IMR-90 (cell line): ENCODE measurements at regions not wholly inside any gene's neighbourhood (a gene's known extent, or its start where the extent isn't known, plus 50 kb on each side); places are given as distances from the start of the nearest gene placed in this dataset.

Source experiments
- ATAC-seq: fragments of 200-7000 bp; cut with Tn5 transposase; 2 replicates; pipeline ENCODE4 v1.9.1; 2020; ENCODE audit warnings: low read depth, mild to moderate bottlenecking, moderate library complexity
- BruUV-seq: library from RNA; stranded (reverse); fragments of 400-500 nt; replicated peaks from 2 replicates; lab custom pipeline; 2021; lab: Mats Ljungman, UMichigan
- CTCF ChIA-PET: fragments of 300-600 bp; formaldehyde crosslinking; extraction: SDS; loops from one replicate; lab custom pipeline; 2021; ENCODE audit warnings: antibody characterized with exemption; lab: Yijun Ruan, JAX
- POLR2A ChIA-PET: fragments of 300-600 bp; sonication (Branson Sonifier 250); formaldehyde crosslinking; loops from one replicate; lab custom pipeline; 2022; ENCODE audit warnings: antibody characterized with exemption; ENCODE audit not compliant: unreplicated experiment; lab: Charles Lee
- DNase-seq: peaks from one replicate; pipeline ENCODE4 v3.0.0; 2013
- H2AFZ ChIP-seq: replicated peaks from 2 replicates; pipeline ENCODE3; 2013; ENCODE audit warnings: low read length, mild to moderate bottlenecking; ENCODE audit not compliant: poor library complexity
- H2AK5ac ChIP-seq: 2 replicates; pipeline ENCODE4 v1.6.1; 2013; ENCODE audit warnings: low read depth, low read length, inconsistent platforms
- H2AK9ac ChIP-seq: replicated peaks from 2 replicates; pipeline ENCODE3; 2013; ENCODE audit warnings: mild to moderate bottlenecking, low read depth, low read length, moderate library complexity; ENCODE audit not compliant: poor library complexity
- H2BK120ac ChIP-seq: 2 replicates; pipeline ENCODE4 v1.6.1; 2013; ENCODE audit warnings: low read depth, low read length, inconsistent platforms
- H2BK15ac ChIP-seq: 3 replicates; pipeline ENCODE4 v1.6.1; 2013; ENCODE audit warnings: low read depth, low read length, inconsistent platforms
- H2BK20ac ChIP-seq: 2 replicates; pipeline ENCODE4 v1.6.1; 2013; ENCODE audit warnings: low read depth, mild to moderate bottlenecking, inconsistent platforms, low read length, moderate library complexity
- H2BK5ac ChIP-seq: 2 replicates; pipeline ENCODE4 v1.6.1; 2013; ENCODE audit warnings: mild to moderate bottlenecking, low read depth, low read length, inconsistent platforms; ENCODE audit not compliant: poor library complexity, severe bottlenecking
- H3K14ac ChIP-seq: replicated peaks from 2 replicates; pipeline ENCODE4 v1.6.1; 2013; ENCODE audit warnings: low read depth, low read length, inconsistent platforms
- H3K18ac ChIP-seq: 2 replicates; pipeline ENCODE4 v1.6.1; 2013; ENCODE audit warnings: low read depth, low read length, control low read depth
- H3K23ac ChIP-seq: 2 replicates; pipeline ENCODE4 v1.6.1; 2013; ENCODE audit warnings: low read depth, low read length, inconsistent platforms
- H3K27ac ChIP-seq: 2 replicates; pipeline ENCODE4 v1.5.1; 2013; ENCODE audit warnings: mild to moderate bottlenecking, control low read depth, low read length; ENCODE audit not compliant: insufficient read depth
- H3K27me3 ChIP-seq: 2 replicates; pipeline ENCODE4 v1.6.1; 2013; ENCODE audit warnings: low read length; ENCODE audit not compliant: control insufficient read depth, insufficient read depth
- H3K36me3 ChIP-seq: 2 replicates; pipeline ENCODE4 v1.6.1; 2013; ENCODE audit warnings: low read length, mixed read lengths; ENCODE audit not compliant: control insufficient read depth, insufficient read depth
- H3K4ac ChIP-seq: 2 replicates; pipeline ENCODE4 v1.6.1; 2013; ENCODE audit warnings: low read depth, low read length, inconsistent platforms
- H3K4me1 ChIP-seq: 2 replicates; pipeline ENCODE4 v1.6.1; 2013; ENCODE audit warnings: low read length, mixed read lengths; ENCODE audit not compliant: control insufficient read depth, insufficient read depth
- H3K4me2 ChIP-seq: 2 replicates; pipeline ENCODE4 v1.6.1; 2013; ENCODE audit warnings: low read depth, mild to moderate bottlenecking, control low read depth, low read length, moderate library complexity
- H3K4me3 ChIP-seq: 2 replicates; pipeline ENCODE4 v1.5.1; 2013; ENCODE audit warnings: low read depth, mild to moderate bottlenecking, control low read depth, low read length, moderate library complexity; ENCODE audit not compliant: insufficient read depth
- H3K56ac ChIP-seq: 2 replicates; pipeline ENCODE4 v1.6.1; 2013; ENCODE audit warnings: low read length, inconsistent platforms; ENCODE audit not compliant: insufficient read depth; ENCODE audit errors: extremely low read depth
- H3K79me1 ChIP-seq, 2 experiments: 2 replicates each; pipeline ENCODE4 v1.6.1; 2013; ENCODE audit warnings: low read length in 2 of 2, inconsistent platforms in 1 of 2, low read depth in 1 of 2
- H3K9ac ChIP-seq: 2 replicates; pipeline ENCODE4 v1.6.1; 2013; ENCODE audit warnings: low read depth, low read length, control low read depth
- H3K9me1 ChIP-seq: 2 replicates; pipeline ENCODE4 v1.6.1; 2013; ENCODE audit warnings: low read length, inconsistent platforms; ENCODE audit not compliant: insufficient read depth
- H3K9me3 ChIP-seq: 2 replicates; pipeline ENCODE4 v1.6.1; 2013; ENCODE audit warnings: low read length; ENCODE audit not compliant: control insufficient read depth, insufficient read depth
- H4K20me1 ChIP-seq: 2 replicates; pipeline ENCODE4 v1.6.1; 2013; ENCODE audit warnings: low read length, inconsistent platforms; ENCODE audit not compliant: insufficient read depth
- H4K5ac ChIP-seq: 2 replicates; pipeline ENCODE4 v1.6.1; 2013; ENCODE audit warnings: mild to moderate bottlenecking, low read depth, low read length, control low read depth
- H4K8ac ChIP-seq, 2 experiments: 2 replicates each; pipeline ENCODE4 v1.6.1; 2013; ENCODE audit warnings: low read depth in 2 of 2, low read length in 2 of 2, control low read depth in 1 of 2, inconsistent platforms in 1 of 2
- H4K91ac ChIP-seq: 2 replicates; pipeline ENCODE4 v1.6.1; 2013; ENCODE audit warnings: low read depth, low read length, inconsistent platforms; ENCODE audit not compliant: insufficient read depth
- BHLHE40 ChIP-seq: fragments of 150-350 bp; IDR thresholded peaks from 2 replicates; pipeline ENCODE4 v1.6.1; 2016; ENCODE audit warnings: mild to moderate bottlenecking, low read depth, low read length
- CEBPB ChIP-seq: IDR thresholded peaks from 2 replicates; pipeline ENCODE4 v1.6.1; 2012; ENCODE audit warnings: low read depth, low read length, improper control_type of control experiment
- WGBS, 2 experiments: methylation state at CpG; one replicate each; pipeline versions ENCODE4 v1.1.5 to v1.1.7; 2013; ENCODE audit warnings: missing lambda C conversion rate in 2 of 2; ENCODE audit not compliant: insufficient read length in 1 of 2; ENCODE audit errors: extremely low coverage in 2 of 2; 5-methylcytosine and 5-hydroxymethylcytosine counted together
- dilution Hi-C: fragments of 300-500 bp; cut with HindIII; formaldehyde crosslinking; loops from one replicate; pipeline ENCODE4 v1.14.3; 2018; ENCODE audit warnings: low sequenced_read_pairs; ENCODE audit not compliant: unreplicated experiment
- in situ Hi-C: fragments of 300-500 bp; cut with MboI; formaldehyde crosslinking; loops from 3 replicates; pipeline ENCODE4 v1.14.3; 2019; ENCODE audit warnings: low sequenced_read_pairs, inconsistent platforms, mixed read lengths
- intact Hi-C: fragments of 100-400 bp; cut with micrococcal nuclease; formaldehyde crosslinking; loops from 2 replicates; pipeline ENCODE4 v1.10.0; 2022

- peak overlapping the region; percentile 6; the same call in 1 of the 2 replicates for H3K4me2 ChIP-seq
- dilution Hi-C loops: no loop called here
- H3K4me1 ChIP-seq: peaks cover 10% of the 10 kb centered on the region
- H4K20me1 ChIP-seq: no peaks in the 10 kb centered on the region
- no peaks in the 10 kb centered on the region for H3K36me3 ChIP-seq
- no peak overlapping the region for H3K23ac ChIP-seq
- H3K56ac ChIP-seq: no peak overlapping the region; the same call in 1 of the 2 replicates
- no peak overlapping the region for H3K9ac ChIP-seq
- TF ChIP-seq CEBPB: no peak
- TF ChIP-seq BHLHE40: peak; percentile 42; the same call in 1 of the 2 replicates
- peaks cover 10% of the 10 kb centered on the region for H3K9me3 ChIP-seq
- POLR2A ChIA-PET: no interaction called here
- peak overlapping the region; percentile 83 for H4K91ac ChIP-seq
- peak overlapping the region; percentile 27 for H3K4ac ChIP-seq
- H2AFZ ChIP-seq: peak overlapping the region; percentile 35
- no peaks in the 10 kb centered on the region for H3K79me1 ChIP-seq
- no peak overlapping the region for H2AK5ac ChIP-seq
- peak overlapping the region; percentile 92 for H2BK120ac ChIP-seq
- peak overlapping the region; percentile 49 for H3K27ac ChIP-seq
- no peak overlapping the region for H3K4me3 ChIP-seq
- CTCF ChIA-PET: interaction anchor here (0.6 kb wide), 1 partner anchor 47 kb away, joined by 3 read pairs; no protein-coding TSS in a partner anchor
- H3K14ac ChIP-seq: peak overlapping the region; percentile 69
- H2AK9ac ChIP-seq: no peak overlapping the region
- H2BK20ac ChIP-seq: peak overlapping the region; percentile 68
- in situ Hi-C loops: loop anchor here (10.0 kb wide), 1 partner anchor 58 kb away; no protein-coding TSS in a partner anchor
- no TSS peak for BruUV-seq
- peak overlapping the region; percentile 38 to 67; a peak in 3 of 4 replicates for H4K8ac ChIP-seq
- H3K9me1 ChIP-seq: no peaks in the 10 kb centered on the region; the same call in 1 of the 2 replicates
- 33% methylated on average over 3 of the region's 6 CpGs; no CpG with 5 or more reads in 1 of the 2 experiments for WGBS, 2 experiments
- H4K5ac ChIP-seq: peak overlapping the region; percentile 23; the same call in 1 of the 2 replicates
- peak overlapping the region; percentile 10; the same call in 2 of the 3 replicates for H2BK15ac ChIP-seq
- ATAC-seq (peak; percentile 95), DNase-seq (peak; percentile 94)
- peak overlapping the region; percentile 49 for H2BK5ac ChIP-seq
- intact Hi-C loops: loop anchor here (5.0 kb wide), 1 partner anchor 36 kb away; no protein-coding TSS in a partner anchor
- peak overlapping the region; percentile 54; the same call in 1 of the 2 replicates for H3K18ac ChIP-seq
- H3K27me3 ChIP-seq: no peaks in the 10 kb centered on the region
Measured at GRCh38 chr17:14833201-14833785, 431.8 kb downstream of the PMP22 start.
